T-helper 2 cell treated with Interferon-gamma antibody and Interleukin-4, amounts not matched to agents 5 μg/mL and 100 μg/mL, for 36 hours (primary cell): ENCODE measurements at regions not wholly inside any gene's neighbourhood (a gene's known extent, or its start where the extent isn't known, plus 50 kb on each side); places are given as distances from the start of the nearest gene placed in this dataset.

Experiments used
- DNase-seq: peaks from one replicate; pipeline ENCODE4 v3.0.0; 2021; ENCODE audit warnings: low spot score
- H3K27ac Mint-ChIP-seq: one replicate; pipeline ENCODE4 v1.8.0; 2021; ENCODE audit warnings: mild to moderate bottlenecking, mixed read lengths
- H3K27me3 Mint-ChIP-seq: one replicate; pipeline ENCODE4 v1.8.0; 2021; ENCODE audit warnings: low read depth, mixed read lengths
- H3K36me3 Mint-ChIP-seq: one replicate; pipeline ENCODE4 v1.8.0; 2021; ENCODE audit warnings: low read depth, mixed read lengths
- H3K4me1 Mint-ChIP-seq: one replicate; pipeline ENCODE4 v1.8.0; 2021; ENCODE audit warnings: low read depth, mixed read lengths
- H3K4me3 Mint-ChIP-seq: one replicate; pipeline ENCODE4 v1.8.0; 2022; ENCODE audit warnings: mild to moderate bottlenecking, moderate library complexity, mixed read lengths
- H3K9me3 Mint-ChIP-seq: one replicate; pipeline ENCODE4 v1.8.0; 2021; ENCODE audit warnings: mixed read lengths

- no peaks in the 10 kb centered on the region for H3K4me1 Mint-ChIP-seq
- no peak for DNase-seq
- H3K4me3 Mint-ChIP-seq: no peak overlapping the region
These were observed 57.3 kb upstream of the OSBPL3 start for GRCh38 chr7:25037325-25037724.

DNA sequence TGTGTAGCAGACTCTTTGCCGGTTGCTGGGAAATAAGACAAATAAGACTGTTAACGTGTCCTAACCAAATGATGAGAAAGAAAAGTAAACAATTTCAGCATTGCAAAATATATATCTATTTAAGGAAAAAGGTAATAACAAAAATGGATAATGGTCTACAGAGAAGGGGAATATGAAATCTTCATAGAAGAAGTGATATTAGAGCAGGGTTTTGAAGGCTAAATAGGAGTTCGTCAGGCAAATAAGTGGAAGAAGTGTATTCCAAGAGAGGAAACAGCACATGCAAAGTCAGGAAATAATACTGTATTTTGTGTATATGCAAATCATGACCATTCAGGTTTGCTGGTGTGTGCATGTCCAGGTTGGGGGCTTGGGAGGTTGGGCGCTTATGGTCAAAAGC lies 55.3 kb upstream of the OSBPL3 start:
- peaks cover 21% of the 10 kb centered on the region for H3K27me3 Mint-ChIP-seq
- H3K4me3 Mint-ChIP-seq: no peak overlapping the region
- H3K27ac Mint-ChIP-seq: no peak overlapping the region
- DNase-seq: no peak
- peaks cover 18% of the 10 kb centered on the region for H3K4me1 Mint-ChIP-seq
- H3K36me3 Mint-ChIP-seq: peaks cover 2% of the 10 kb centered on the region
- peaks cover 11% of the 10 kb centered on the region for H3K9me3 Mint-ChIP-seq

More at GRCh38 chr7:25037325-25037724, 57.3 kb upstream of the OSBPL3 start:
- no peak overlapping the region for H3K27ac Mint-ChIP-seq
- H3K36me3 Mint-ChIP-seq: peaks cover 2% of the 10 kb centered on the region
- H3K27me3 Mint-ChIP-seq: peaks cover 28% of the 10 kb centered on the region
- H3K9me3 Mint-ChIP-seq: peaks cover 11% of the 10 kb centered on the region

- Mint-ChIP-seq H3K36me3 (peaks cover 2% of the 10 kb centered on the region), H3K9me3 (peaks cover 11% of the 10 kb centered on the region), H3K4me1 (peaks cover 29% of the 10 kb centered on the region), H3K27ac (no peak overlapping the region), H3K27me3 (peaks cover 12% of the 10 kb centered on the region), H3K4me3 (no peak overlapping the region)
- DNase-seq: no peak
These were observed 54.2 kb upstream of the OSBPL3 start for GRCh38 chr7:25034136-25034535.

GRCh38 chr7:25032774-25033743 lies 53.1 kb upstream of the OSBPL3 start:
- no peak overlapping the region for H3K4me3 Mint-ChIP-seq
- H3K27ac Mint-ChIP-seq: no peak overlapping the region
- H3K9me3 Mint-ChIP-seq: peaks cover 11% of the 10 kb centered on the region
- H3K4me1 Mint-ChIP-seq: peaks cover 39% of the 10 kb centered on the region
- peaks cover 4% of the 10 kb centered on the region for H3K36me3 Mint-ChIP-seq
- no peak for DNase-seq
- peaks cover 12% of the 10 kb centered on the region for H3K27me3 Mint-ChIP-seq

DNA sequence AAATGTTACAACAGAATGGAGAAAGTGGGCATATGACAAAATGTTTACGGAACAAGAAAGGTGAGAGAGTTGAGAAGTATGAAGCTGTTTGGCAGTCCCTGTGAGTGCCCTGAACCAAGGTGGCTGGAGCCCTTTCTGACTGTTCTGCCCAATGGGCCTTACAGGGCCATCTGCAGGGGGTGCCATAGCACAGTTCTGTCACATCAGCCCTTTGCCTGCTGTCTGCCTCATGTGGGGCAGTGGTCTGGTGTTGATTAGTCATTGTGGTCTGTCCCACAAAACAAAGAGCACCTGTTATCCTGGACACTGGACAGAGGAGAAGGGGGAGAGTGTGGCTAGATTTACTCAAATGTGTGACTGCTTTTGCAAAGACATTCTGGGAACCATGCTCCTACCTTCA lies 51.5 kb upstream of the OSBPL3 start:
- Mint-ChIP-seq H3K9me3 (peaks cover 7% of the 10 kb centered on the region), H3K27ac (no peak overlapping the region), H3K36me3 (peaks cover 6% of the 10 kb centered on the region), H3K4me3 (no peak overlapping the region), H3K27me3 (peaks cover 6% of the 10 kb centered on the region), H3K4me1 (peaks cover 48% of the 10 kb centered on the region)
- DNase-seq: no peak

DNA sequence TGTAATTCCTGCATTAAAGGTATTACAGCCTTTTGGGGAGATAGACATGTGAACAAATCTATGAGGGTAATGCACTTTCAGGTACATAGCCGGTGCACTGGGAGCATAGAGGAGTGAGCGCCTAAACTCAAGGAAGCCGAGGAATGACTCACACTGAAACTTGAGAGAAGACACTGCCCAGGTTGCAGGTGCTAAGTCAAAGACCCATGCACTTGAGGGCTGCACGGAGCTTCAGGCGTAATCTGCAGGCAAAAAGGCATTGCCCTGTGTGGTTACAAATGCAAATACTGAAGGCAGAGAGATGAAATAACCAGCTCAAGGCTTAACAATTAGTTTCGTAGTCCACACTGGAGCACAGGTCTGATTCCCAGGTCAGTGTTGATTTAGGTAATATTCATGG lies 51.0 kb upstream of the OSBPL3 start:
- Mint-ChIP-seq H3K27ac (peak overlapping the region; percentile 13), H3K9me3 (peaks cover 3% of the 10 kb centered on the region), H3K27me3 (peaks cover 5% of the 10 kb centered on the region), H3K4me1 (peaks cover 49% of the 10 kb centered on the region), H3K4me3 (no peak overlapping the region), H3K36me3 (peaks cover 6% of the 10 kb centered on the region)
- DNase-seq: no peak
